HFFc6 (cell line): ENCODE measurements at regions not wholly inside any gene's neighbourhood (a gene's known extent, or its start where the extent isn't known, plus 50 kb on each side); places are given as distances from the start of the nearest gene placed in this dataset.

Experiments
- DNase-seq: peaks from one replicate; pipeline ENCODE4 v3.0.0-alpha.2; 2018
- H3K27ac Mint-ChIP-seq: 2 replicates; pipeline ENCODE4 v1.8.0; 2020; ENCODE audit warnings: mild to moderate bottlenecking, mixed read lengths
- H3K27me3 Mint-ChIP-seq: 2 replicates; pipeline ENCODE4 v1.8.0; 2021; ENCODE audit warnings: mild to moderate bottlenecking, moderate library complexity, mixed read lengths; ENCODE audit not compliant: insufficient read depth
- H3K36me3 Mint-ChIP-seq: 2 replicates; pipeline ENCODE4 v1.8.0; 2021; ENCODE audit warnings: low read depth, mixed read lengths
- H3K4me1 Mint-ChIP-seq: 2 replicates; pipeline ENCODE4 v1.8.0; 2020; ENCODE audit warnings: low read depth, mixed read lengths
- H3K4me3 Mint-ChIP-seq: 2 replicates; pipeline ENCODE4 v1.8.0; 2020; ENCODE audit warnings: mild to moderate bottlenecking, moderate library complexity, mixed read lengths
- H3K9me3 Mint-ChIP-seq: 2 replicates; pipeline ENCODE4 v1.8.0; 2020; ENCODE audit warnings: mild to moderate bottlenecking, mixed read lengths
- TF ChIP-seq, protein P1 (sequence below): fragments of 200-600 bp; sonication (generic); IDR thresholded peaks from 2 replicates; pipeline ENCODE4 v1.5.0; 2021; ENCODE audit warnings: antibody characterized with exemption, mild to moderate bottlenecking

DNA sequence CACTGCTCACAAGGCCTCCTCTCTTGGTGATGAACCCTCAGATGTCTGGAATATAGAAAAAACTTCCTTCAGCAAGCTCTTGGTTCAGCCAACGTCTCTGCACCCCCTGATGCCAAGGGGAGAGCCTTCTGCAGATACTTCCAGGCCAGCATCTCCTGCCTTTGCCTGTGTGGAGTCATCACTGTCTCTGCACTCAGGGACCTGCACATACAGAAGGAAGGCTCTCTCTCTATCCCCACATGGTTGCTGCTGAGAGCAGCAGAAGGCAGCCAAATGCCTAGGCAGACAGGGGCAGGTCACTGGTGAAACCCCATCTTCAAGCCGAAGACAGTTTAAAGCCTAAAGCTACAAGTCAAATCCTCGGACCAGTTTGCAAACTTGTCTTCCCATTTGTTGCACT lies 137.6 kb downstream of the WDR11 start:
- H3K9me3 Mint-ChIP-seq, result peaks cover 69% of the 10 kb centered on the region
- H3K36me3 Mint-ChIP-seq, result 0 out of 2 replicates have a peak, but pooled peaks cover 13% of the 10 kb centered on the region
- H3K4me3 Mint-ChIP-seq, result no peak overlapping the region
- TF ChIP-seq, protein P1, sequence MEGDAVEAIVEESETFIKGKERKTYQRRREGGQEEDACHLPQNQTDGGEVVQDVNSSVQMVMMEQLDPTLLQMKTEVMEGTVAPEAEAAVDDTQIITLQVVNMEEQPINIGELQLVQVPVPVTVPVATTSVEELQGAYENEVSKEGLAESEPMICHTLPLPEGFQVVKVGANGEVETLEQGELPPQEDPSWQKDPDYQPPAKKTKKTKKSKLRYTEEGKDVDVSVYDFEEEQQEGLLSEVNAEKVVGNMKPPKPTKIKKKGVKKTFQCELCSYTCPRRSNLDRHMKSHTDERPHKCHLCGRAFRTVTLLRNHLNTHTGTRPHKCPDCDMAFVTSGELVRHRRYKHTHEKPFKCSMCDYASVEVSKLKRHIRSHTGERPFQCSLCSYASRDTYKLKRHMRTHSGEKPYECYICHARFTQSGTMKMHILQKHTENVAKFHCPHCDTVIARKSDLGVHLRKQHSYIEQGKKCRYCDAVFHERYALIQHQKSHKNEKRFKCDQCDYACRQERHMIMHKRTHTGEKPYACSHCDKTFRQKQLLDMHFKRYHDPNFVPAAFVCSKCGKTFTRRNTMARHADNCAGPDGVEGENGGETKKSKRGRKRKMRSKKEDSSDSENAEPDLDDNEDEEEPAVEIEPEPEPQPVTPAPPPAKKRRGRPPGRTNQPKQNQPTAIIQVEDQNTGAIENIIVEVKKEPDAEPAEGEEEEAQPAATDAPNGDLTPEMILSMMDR, result no peak
- no peak for DNase-seq
- peaks cover 5% of the 10 kb centered on the region for H3K27me3 Mint-ChIP-seq
- no peaks in the 10 kb centered on the region for H3K4me1 Mint-ChIP-seq
- no peak overlapping the region for H3K27ac Mint-ChIP-seq

DNA sequence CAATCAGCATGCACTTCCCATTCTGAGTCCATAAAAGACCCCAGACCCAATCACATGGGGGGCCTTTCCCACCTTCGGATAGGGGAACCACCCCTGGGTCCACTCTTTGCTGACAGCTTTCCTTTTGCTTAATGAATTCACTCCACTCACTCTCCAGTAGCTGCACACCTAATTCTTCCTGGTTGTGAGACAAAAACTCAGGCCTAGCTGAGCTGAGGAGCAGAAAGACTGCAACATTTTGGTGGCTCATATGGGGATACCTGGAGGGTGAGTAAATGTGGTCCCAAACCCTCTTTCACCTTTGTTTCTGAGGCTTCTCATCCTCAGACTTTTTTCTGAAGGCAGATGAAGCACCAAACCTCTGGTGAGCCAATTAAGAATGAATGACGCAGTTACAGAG lies 138.1 kb downstream of the WDR11 start:
- Mint-ChIP-seq H3K4me1 (no peaks in the 10 kb centered on the region), H3K27ac (no peak overlapping the region), H3K27me3 (peaks cover 5% of the 10 kb centered on the region), H3K4me3 (no peak overlapping the region), H3K9me3 (peaks cover 74% of the 10 kb centered on the region), H3K36me3 (0 out of 2 replicates have a peak, but pooled peaks cover 13% of the 10 kb centered on the region)
- TF ChIP-seq, protein P1, result no peak
- DNase-seq, result no peak

DNA sequence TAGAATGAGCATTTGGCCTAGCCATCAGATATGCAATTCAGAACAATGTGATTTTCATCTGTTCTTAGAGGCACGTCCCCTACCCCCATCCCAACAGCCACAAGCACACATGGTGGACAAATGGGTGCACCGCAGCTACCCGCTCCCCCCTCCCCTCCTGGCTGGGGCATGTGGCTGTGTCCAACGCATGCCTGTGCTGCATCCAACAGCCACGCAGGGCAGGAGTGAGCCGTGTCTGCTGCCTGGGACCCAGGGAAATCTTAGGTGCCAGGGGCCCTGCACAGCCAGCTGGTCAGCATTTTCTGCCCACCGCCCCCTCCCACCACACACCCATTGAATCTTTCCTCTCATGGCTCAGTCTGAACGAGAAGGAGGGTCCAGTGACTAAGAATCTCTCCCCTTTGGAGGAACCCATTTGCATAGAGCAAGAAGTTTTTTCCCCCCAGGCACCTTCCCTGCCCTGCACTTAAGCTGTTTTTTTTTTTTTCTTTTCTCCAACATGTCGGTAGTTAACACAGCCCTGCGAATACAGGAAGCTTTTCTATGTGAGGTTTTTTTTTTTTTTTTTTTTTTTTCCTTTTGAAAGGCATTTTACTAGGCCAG lies 138.9 kb downstream of the WDR11 start:
- Mint-ChIP-seq H3K36me3 (0 out of 2 replicates have a peak, but pooled peaks cover 13% of the 10 kb centered on the region), H3K27ac (no peak overlapping the region), H3K9me3 (peaks cover 72% of the 10 kb centered on the region), H3K27me3 (peaks cover 5% of the 10 kb centered on the region), H3K4me3 (no peak overlapping the region), H3K4me1 (no peaks in the 10 kb centered on the region)
- DNase-seq, result no peak
- TF ChIP-seq, protein P1, result no peak

DNA sequence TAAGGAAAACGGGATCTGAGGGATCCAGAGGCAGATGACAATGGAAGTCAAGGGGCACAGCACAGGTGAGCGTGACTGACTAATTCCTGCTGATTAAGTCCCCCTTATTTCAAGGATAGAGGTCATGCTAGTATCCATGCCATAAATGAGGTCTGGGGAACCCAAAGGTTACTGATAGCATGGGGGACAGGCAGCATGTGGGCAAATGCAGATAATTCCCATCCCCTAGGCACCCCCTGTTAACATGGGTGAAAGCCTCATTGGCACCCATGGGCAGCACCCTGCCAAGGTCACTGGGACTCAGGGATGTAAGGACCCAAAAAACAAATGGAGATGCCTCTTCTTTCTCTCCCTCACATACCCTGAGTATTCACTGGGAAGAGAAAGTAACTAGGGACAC lies 139.7 kb downstream of the WDR11 start:
- no peak overlapping the region for H3K27ac Mint-ChIP-seq
- no peak overlapping the region for H3K4me3 Mint-ChIP-seq
- H3K27me3 Mint-ChIP-seq, result peaks cover 5% of the 10 kb centered on the region
- no peaks in the 10 kb centered on the region for H3K4me1 Mint-ChIP-seq
- DNase-seq, result no peak
- H3K9me3 Mint-ChIP-seq, result peaks cover 70% of the 10 kb centered on the region
- TF ChIP-seq, protein P1, result no peak
- H3K36me3 Mint-ChIP-seq, result 0 out of 2 replicates have a peak, but pooled peaks cover 13% of the 10 kb centered on the region

DNA sequence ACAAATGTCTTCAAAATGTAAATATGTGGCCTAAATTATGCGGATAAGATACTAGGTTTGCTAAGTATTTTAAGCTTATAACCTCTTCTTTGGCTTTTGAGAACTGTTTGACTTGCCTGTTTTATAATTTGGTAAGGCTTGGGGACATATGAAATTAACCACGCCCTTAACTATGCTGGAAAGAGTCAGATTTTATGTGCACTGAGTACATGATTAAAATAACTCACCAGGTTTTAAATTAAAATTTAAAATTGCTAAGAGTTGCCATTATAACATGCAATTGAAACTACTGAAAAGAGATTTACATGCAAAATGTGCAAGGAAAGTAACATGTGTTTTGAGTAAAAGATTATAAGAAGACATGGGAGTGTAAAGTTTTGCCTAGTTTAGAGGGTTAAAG lies 141.9 kb downstream of the WDR11 start:
- Mint-ChIP-seq H3K27me3 (peaks cover under 1% of the 10 kb centered on the region; the same call in 1 of the 2 replicates), H3K4me3 (no peak overlapping the region), H3K36me3 (0 out of 2 replicates have a peak, but pooled peaks cover 4% of the 10 kb centered on the region), H3K4me1 (no peaks in the 10 kb centered on the region), H3K9me3 (peaks cover 65% of the 10 kb centered on the region), H3K27ac (no peak overlapping the region)
- TF ChIP-seq, protein P1, result no peak
- no peak for DNase-seq
